ENCODE measurements at regions not wholly inside any gene's neighbourhood (a gene's known extent, or its start where the extent isn't known, plus 50 kb on each side); places are given as distances from the start of the nearest gene placed in this dataset.
"Not testable (repeated sequence)": the region's sequence is repeated elsewhere in the genome, so short reads cannot be mapped to it uniquely, and the experiment has no call there.

DNA sequence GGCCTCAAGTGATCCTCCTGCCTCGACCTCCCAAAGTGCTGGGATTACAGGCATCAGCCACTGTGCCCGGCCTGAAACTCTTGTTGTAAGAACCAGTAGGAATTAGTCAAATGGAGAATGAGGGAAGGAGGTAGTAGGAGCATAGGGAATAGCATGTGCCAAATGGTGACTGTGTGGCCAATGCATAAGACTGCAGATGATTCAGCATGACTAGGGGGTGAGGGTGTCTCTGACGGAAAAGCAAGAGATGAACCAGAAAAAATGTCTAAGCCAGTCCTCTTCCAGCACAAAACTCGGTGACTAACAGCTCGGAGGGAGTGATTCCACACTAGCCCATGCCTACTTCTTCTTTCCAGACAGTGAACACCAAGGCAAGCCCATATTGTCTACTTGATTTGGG, 58.2 kb upstream of the DUSP21 start:
- DNase-seq = no peak

DNA sequence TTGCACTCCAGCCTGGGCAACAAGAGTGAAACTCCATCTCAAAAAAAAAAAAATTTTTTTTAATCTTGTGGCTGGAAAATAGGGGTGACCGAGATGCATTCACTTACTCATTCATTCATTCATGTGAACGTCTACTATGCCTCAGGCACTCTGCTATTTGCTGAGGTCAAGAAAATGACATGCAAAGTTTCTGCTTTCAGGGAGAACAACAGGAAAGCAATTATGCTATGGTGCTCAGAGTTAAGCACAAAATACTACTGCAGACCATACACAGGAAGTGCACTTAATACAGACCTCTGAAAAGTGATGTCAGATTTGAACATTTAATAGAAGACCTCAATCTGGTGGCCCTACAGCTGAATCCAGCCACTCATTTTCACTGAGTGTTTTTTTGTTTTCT, 59.6 kb upstream of the DUSP21 start:
- DNase-seq = no peak

DNA sequence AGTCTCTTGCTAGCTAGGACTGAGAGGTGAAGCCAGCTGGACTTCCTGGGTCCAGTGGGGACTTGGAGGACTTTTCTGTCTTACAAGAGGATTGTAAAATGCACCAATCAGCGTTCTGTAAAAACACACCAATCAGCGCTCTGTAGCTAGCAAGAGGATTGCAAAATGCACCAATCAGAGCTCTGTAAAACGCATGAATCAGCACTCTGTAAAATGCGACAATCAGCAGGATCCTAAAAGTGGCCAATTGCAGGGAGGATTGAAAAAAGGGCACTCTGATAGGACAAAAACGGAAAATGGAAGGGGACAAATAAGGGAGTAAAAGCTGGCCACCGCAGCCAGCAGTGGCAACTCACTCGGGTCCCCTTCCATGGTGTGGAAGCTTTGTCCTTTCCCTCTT, 65.6 kb upstream of the DUSP21 start:
- DNase-seq = no peak

DNA sequence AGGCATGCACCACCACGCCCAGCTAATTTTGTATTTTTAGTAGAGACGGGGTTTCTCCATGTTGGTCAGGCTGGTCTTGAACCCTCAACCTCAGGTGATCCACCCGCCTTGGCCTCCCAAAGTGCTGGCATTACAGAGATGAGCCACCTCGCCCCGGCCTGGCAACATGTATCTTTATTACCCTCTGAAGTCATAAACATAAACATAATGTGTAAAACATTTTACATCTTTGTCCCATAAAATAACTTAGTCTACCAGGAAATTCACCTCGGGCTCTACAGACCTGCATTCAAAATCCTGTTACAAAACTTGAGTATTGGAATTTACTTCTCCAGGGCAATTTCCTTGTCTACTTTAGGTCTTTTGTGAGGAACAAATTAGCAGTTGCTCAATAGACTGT, 68.1 kb upstream of the DUSP21 start:
- DNase-seq = no peak

DNA sequence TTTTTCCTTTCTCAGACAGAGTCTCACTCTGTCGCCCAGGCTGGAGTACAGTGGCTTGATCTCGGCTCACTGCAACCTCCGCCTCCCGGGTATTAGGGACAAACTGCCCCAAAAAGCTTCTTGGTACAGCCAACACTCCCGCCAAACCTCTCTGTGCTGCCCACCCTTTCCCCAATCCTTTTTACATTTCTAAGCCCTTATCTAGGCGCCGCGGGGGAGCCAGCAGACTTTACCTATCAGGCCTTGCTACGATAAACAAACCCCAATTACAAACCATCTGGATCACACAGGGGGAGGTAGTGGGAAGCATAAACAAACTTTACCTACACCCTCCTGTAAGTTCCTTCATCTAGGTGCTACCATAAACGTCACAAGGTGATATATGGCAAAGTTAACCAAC, 69.8 kb upstream of the DUSP21 start:
- DNase-seq = not testable (repeated sequence)

DNA sequence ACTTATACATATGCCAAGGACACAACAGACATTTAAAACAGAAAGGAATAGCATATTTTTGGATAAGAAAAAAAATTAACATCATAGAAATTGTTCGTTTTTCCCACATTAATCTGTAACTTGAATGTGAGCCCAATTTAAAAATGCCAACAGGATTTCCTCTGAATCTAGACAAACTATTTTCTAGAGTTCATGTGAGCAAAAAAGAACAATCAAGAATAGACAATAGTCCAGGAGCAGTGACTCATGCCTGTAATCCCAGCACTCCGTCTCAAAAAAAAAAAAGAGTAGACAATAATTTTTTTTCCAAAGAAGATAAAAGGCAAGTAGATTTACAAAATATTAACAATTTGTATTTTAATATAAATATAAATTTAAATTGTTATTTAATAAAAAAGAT, 73.7 kb upstream of the DUSP21 start:
- DNase-seq = no peak

DNA sequence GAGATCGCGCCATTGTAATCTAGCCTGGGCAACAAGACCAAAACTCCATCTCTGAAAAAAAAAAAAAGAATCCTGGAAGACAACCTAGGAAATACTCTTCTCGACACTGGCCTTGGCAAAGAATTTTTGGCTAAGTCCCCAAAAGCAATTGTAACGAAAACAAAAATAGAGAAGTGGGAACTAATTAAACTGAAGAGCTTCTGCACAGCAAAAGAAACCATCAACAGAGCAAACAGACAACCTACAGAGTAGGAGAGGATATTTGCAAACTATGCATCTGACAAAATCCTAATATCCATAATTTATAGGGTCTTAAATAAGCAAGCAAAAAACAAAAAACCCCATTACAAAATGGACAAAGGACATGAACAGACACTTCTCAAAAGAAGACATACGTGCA, 76.5 kb upstream of the DUSP21 start:
- DNase-seq = no peak

DNA sequence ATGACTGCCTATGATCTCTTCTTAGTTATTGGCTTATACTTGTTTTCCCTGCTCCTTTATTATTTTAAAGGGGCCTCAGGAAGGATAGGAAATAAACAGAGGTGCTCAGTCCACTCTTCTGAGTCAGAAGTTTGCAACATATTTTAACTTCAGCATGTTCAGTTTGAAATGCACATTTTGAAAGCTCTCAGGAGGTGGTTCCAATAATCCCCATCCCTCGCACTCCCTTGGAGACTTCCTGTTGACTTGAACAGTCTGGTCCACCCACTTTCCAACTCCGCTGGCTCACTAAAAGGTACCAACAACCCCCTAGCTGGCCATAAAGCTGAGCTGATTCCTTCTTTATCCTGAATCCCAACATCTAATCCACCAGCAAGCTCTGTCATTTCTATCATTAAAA, 78.3 kb upstream of the DUSP21 start:
- no peak for DNase-seq

DNA sequence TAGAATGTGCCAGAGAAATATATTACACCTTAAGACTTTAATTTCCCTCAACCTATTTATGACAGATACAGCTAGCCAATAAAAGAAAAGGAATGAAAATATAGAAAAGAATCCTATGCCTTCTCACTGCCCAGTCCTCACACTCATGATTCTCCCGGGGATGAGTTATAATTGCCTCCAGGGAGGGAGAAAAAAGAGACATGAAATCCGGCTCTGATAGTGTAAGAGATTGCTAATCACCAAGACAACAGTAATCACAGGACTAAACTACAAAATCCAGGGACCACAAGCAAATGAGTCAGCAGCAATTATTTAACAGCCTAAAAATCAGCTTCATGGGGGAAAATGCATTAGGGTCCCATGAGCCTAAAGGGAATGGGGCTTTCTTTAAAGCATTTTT, 95.9 kb upstream of the DUSP21 start:
- DNase-seq = no peak

DNA sequence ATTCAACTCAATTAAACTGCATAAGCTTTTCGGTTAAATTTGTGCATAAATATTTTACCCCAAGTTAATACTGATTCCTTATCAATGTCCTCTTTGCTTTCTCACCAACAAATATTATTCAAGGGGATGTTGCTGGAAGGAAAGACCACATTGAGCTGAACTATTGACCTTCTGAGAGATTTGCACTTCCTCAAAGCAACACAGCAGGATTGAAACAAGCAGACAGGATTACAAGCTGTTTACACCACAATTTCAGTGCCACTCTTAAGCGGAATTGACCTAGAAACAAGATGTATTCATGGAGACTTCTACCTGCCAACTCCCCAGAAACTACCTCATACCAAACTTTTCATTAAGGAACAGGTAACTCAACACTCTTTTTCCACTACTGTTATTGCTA, 96.5 kb upstream of the DUSP21 start:
- no peak for DNase-seq

DNA sequence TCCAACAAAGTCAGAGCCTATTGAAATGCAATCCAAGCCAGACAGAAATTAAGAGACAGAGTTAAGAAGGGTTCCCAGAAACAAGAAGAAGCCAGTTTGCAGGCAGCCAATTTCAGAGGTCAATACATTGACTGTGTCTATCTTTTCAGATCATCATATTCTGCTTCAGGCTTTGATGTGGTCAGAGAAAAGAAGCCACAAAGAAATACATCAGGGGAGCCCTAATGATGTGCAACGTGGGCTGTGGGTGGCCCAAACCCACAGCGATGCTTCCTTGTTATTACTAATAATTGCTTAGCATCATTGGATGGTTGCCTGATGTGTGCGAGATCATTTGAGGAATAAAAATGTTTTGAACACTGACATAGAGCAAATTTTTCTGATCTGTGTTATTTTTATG, 99.0 kb upstream of the DUSP21 start:
- no peak for DNase-seq

DNA sequence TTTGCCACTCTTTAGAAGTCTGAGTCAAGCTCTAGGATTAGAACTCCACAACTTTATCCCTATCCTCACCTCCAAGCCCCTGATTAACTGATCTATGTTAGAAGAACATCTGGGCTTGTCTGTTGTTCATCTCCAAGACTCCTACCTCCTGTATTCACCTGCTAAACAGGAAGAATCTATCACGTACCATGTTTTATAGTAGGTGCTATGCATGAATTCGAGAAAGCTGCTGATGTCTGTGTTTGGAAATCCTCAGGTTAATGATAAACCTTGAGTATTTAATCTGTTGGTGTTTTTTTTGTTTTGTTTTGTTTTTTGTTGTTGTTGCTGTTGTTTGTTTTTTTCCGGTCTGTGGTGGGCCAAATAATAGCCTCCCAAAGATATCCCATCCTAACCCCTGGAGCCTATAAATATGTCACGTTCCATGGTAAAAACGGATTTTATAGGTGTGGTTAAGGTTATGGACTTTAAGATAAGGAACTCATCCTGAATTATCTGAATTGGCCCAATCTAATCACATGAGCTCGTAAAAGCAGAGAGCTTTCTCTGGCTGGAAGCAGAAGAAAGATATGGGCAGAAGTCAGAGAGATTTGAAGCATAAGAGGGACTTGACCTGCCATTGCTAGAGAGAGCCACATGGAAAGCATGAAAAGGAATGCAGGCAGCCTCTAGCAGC, 101.2 kb upstream of the DUSP21 start:
- DNase-seq = no peak

DNA sequence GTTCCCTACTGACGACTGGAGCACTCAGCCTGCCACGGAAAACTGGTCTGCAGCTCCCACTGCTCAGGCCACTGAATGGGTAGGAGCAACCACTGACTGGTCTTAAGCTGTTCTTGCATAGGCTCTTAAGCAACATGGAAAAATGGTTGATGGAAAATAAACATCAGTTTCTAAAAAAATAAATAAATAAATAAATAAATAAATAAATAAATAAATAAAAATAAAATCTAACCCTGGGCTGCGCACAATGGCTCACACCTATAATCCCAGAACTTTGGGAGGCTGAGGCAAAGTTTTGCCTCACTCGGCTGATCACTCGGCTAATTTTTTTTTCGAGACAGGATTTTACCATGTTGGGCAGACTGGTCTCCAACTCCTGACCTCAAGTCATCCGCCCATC, 102.0 kb upstream of the DUSP21 start:
- not testable (repeated sequence) for DNase-seq

DNA sequence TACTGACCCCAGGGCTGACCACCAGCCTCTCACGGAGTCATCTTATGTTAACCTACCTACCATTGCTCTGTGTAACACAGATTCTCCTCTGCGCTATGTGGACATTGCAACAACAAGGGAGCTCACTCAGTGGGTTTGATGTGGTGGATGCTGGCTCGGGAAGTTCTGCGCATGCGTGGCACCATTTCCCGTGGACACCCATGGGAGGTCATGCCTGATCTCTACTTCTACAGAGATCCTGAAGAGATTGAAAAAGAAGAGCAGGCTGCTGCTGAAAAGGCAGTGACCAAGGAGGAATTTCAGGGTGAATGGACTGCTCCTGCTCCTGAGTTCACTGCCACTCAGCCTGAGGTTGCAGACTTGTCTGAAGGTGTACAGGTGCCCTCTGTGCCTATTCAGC, 102.4 kb upstream of the DUSP21 start:
- DNase-seq = not testable (repeated sequence)

DNA sequence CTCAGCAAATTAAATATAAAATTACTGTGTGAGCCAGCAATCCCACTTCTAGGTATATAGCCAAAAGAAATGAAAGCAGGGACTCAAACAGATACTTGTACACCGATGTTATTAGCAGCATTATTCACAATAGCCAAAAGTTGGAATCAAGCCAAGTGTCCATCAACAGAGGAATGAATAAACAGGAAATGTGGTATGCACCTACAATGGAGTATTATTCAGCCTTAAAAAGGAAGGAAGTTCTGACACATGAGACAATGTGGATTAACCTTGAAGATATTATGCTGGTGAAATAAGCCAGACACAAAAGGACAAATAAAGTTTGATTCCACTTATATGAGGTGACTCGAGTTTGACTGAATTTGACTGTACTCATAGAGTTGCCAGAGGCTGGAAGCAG, 108.3 kb upstream of the DUSP21 start:
- no peak for DNase-seq

DNA sequence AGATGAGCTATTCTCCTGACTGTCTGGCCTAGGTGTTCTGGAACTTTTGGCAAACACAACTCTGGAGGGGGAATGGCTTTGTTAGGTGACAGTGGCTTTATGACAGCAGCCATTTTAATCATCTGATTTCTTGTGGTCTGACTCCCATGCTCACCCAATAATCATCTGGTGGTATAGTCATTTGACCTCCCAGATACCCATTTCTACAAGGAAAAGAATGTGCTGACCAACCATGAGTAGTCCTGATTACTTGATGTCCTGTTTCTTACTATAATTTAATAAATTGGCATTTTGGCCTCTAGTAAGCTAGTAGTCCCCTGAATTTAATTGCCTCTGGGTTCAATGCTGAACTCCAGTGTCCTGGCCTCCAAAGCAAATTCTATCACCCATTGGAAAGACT, 109.9 kb upstream of the DUSP21 start:
- DNase-seq = no peak

DNA sequence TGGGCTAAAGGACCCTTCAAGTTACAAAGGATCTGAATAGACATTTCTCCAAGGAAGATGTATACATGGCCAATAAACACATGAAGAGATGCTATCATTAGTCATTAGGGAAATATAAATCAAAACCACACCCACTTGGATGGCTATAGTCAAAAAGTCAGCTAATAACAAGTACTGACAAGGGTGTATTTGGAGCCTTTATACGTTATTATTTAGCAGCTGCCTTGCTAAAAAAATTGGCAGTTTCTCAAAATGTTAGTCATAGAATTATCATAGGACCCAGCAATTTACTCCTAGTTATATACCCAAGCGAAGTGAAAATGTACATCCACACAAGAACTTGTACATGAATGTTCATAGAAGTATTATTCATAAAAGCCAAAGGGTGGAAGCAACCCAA, 112.7 kb upstream of the DUSP21 start:
- no peak for DNase-seq

DNA sequence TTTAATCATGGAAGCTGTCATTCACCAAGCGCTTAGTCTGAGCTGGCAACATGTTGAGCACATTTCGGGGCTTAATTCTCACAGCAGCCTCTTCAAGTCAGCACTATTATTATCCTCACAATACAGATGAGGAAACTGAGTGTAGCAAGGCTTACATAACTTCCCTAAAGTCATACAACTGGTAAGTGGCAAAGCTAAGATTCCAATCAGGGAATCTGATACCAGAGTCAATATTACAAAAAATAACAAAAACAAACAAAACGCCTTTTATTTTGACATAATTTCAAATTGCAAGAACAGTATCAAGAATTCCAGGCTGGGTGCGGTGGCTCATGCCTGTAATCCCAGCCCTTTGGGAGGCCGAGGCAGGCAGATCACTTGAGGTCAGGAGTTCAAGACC, 120.4 kb upstream of the DUSP21 start:
- DNase-seq = no peak

DNA sequence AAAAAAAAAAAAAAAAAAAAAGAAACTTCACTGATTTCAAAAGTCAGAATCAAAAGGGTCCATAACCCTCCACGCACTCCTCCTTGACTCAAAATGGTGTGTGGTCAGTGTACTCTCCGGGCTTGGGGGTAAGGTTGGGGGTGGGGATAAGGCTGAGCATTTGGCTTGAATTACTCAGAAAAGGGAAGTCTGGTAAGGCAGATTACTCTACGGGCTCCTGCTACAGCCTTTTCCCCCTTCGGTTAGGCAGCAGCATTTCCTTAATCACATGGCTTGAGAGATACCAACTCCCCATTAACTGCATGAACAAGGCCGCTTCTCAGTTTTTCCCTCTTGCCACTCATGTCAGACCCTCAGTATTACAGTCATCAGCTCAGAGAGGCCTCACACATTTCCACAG, 135.4 kb upstream of the DUSP21 start:
- DNase-seq = no peak

DNA sequence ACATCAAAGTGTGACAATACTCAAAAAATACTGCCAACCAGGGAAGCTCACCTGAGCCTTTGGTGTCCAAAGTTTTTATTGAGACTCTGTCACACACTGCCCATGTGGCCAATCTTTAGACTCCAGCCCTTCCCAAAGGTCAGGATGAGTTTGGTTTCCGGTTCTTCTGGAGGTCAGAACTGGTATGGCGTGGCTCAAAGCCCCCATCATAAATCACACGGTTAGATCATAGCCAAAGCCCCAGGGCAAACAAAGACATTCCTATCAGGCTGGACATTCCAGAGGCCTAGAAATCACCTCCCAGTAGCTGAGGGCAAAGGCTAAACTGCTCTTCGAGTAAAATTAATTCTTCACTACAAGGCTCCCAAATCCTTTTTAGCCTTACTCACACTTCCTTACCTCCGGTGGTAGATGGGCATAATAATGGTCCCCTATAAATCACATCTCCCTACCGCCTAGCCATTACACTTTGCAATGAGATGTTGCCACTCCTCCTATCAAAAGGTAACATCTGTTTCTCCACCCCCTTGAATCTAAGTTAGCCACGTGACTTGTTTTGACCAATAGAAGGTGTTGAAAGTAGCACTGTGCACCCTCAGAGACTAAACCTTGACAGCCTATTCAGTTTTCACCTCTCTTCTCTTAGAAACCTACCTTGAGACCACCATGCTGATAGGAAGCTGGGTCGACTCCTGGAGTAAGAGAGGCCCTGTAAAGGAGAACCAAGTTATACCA, 137.8 kb upstream of the DUSP21 start:
- no peak for DNase-seq

DNA sequence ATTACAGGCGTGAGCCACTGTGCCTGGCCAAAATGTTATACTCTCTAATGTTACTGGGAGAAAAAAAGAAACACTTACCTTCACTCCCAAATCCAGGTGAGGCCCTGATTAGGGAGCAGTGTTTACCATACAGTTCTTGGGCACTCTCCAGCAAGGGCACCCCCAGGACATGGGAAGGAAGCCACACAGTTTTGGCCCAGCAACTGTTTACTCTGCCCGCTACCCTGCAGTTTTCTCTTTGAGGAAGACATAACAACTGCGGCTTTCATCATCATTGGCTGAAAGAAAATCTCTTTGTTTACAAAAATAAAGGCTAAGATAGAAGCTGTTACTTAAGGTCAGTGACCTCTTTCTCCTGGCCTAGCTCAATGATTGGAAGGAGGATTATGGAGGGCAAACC, 145.5 kb upstream of the DUSP21 start:
- DNase-seq = no peak

DNA sequence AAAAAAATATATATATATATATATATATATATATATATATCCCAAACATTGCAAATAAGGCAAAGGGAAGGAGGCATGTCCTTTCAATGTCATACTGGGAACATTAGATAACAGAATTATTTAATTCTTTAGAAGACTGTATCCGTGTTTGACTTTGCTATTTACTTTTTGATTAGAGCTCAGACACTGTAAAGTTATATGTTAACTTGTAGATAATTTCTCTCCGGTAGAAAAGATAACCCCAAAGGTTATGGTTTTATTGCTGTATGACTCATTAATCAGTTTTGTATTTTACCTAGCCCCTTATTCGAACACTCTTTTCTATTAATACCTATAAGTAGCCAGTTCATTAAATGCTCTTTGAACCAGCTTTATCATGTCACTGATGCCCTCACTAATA, 150.6 kb upstream of the DUSP21 start:
- DNase-seq = no peak

DNA sequence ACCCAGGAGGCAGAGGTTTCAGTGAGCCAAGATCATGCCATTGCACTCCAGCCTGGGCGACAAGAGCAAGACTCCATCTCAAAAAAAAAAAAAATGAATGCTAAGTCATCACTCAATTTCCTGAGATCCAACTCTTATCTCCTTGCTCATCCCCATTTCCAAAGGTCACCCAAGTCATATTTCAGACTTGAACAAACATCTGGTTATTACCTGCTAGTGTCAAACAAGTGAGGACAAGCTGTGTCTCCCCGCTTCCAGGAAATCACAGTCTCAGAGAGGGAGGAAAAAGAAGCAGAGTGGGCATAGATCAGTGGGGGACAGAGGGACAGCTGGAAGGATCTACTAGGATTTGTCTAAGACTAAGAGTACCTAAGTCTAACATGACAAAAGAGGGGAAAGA, 147.5 kb upstream of the FUNDC1 start:
- no peak for DNase-seq

DNA sequence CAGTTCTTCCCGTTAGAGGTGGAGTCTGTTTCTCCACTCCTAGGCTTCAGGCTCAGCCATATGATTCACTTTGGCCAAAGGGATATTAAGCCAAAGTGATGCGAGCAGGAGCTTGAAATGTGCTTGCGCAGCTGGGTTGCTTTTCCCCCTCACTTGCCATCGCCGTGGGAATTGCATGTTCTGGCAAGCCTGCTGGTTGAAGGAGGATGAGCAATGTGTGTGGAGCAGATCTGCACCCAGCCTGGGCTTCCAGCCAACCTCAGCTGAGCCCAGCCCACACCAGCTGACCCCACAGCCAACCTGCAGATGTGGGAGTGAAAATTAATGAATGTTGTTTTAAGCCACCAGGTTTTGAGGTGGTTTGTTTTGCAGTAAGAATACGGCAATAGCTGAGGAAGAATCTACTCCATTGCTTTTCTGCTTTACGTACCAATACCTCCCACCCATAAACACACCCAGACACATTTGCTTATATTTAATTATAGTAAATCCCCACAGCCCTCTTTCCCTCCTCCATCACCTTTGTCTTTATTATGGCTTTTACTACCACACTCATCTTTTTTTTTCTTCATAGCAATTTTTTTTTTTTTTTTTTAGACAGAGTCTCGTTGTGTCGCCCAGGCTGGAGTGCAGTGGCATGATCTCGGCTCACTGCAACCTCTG, 132.8 kb upstream of the FUNDC1 start:
- peak; percentile 42 for DNase-seq

DNA sequence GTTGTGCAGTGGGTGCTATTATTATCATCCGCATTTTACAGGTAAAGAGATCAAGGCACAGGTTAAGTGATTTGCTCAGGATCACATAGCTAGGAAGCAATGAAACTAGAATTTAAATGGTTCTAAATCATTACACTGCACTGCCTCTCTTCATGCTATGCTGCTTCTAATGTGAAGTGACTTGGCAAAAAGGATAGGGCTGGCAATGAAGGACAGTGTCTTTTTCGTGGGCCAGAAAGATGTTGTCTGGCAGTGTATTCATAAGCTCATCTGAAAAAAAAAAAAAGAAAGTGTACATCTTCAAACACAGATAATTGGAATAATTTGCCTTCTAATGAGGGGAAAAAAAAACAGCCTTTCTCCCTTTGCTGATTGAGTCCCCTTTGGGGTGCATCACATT, 132.2 kb upstream of the FUNDC1 start:
- DNase-seq = no peak
